HCT116 (cell line): ENCODE measurements at regions not wholly inside any gene's neighbourhood (a gene's known extent, or its start where the extent isn't known, plus 50 kb on each side); places are given as distances from the start of the nearest gene placed in this dataset.

Experiments
- ATAC-seq: fragments of 200-7000 bp; cut with Tn5 transposase; 2 replicates; pipeline ENCODE4 v1.9.1; 2020; ENCODE audit warnings: mild to moderate bottlenecking, moderate library complexity
- BruUV-seq: library from RNA; stranded (reverse); fragments of 400-500 nt; replicated peaks from 2 replicates; lab custom pipeline; 2021; lab: Mats Ljungman, UMichigan
- CTCF ChIA-PET: fragments of 300-600 bp; sonication (Branson Sonifier 250); formaldehyde crosslinking; loops from one replicate; lab custom pipeline; 2021; ENCODE audit warnings: antibody characterized with exemption; lab: Charles Lee
- POLR2A ChIA-PET: fragments of 300-600, 350-600 bp; sonication (Branson Sonifier 250); formaldehyde crosslinking; loops from one replicate; lab custom pipeline; 2021; ENCODE audit warnings: antibody characterized with exemption; lab: Charles Lee
- RAD21 ChIA-PET, 2 experiments: fragments of 300-600 bp; sonication (Branson Sonifier 250); formaldehyde crosslinking; loops; one replicate each; lab custom pipeline; 2023; ENCODE audit warnings: low total read pairs in 2 of 2; ENCODE audit not compliant: uncharacterized antibody in 2 of 2, unreplicated experiment in 2 of 2, low non-redundant PET in 1 of 2; lab: Charles Lee
- DNase-seq: peaks from one replicate; pipeline ENCODE4 v3.0.0-alpha.2; 2010; ENCODE audit warnings: low read depth, low spot score
- H2AFZ ChIP-seq: fragments of 200-600 bp; shearing (Covaris generic), sonication (generic); 2 replicates; pipeline ENCODE4 v1.6.1; 2017; ENCODE audit warnings: low read depth, mixed run types, mixed read lengths, antibody characterized with exemption, low read length; ENCODE audit not compliant: poor library complexity, severe bottlenecking
- H3K27ac ChIP-seq: 2 replicates; pipeline ENCODE4 v1.5.1; 2012; ENCODE audit warnings: low read depth, low read length
- H3K27me3 ChIP-seq: fragments of 200-600 bp; sonication (generic); 2 replicates; pipeline ENCODE4 v1.6.1; 2016; ENCODE audit warnings: mixed run types, low read length, mixed read lengths; ENCODE audit not compliant: insufficient read depth
- H3K36me3 ChIP-seq, 2 experiments: fragments of 200-500 bp in 1 of 2; fragments of 200-600 bp in 1 of 2; sonication (Bioruptor generic) in 1 of 2; sonication (generic) in 1 of 2; 2 replicates each; pipeline versions ENCODE4 v1.5.1 to v1.6.1; 2014 to 2016; ENCODE audit warnings: low read length in 2 of 2, inconsistent platforms in 1 of 2, mixed read lengths in 1 of 2, mixed run types in 1 of 2; ENCODE audit not compliant: insufficient read depth in 2 of 2, control insufficient read depth in 1 of 2
- H3K4me1 ChIP-seq, 2 experiments: fragments of 200-600 bp in 1 of 2; sonication (generic) in 1 of 2; 2 replicates each; pipeline versions ENCODE4 v1.5.1 to v1.6.1; 2012 to 2017; ENCODE audit warnings: low read length in 2 of 2, inconsistent platforms in 1 of 2, mild to moderate bottlenecking in 1 of 2, mixed read lengths in 1 of 2, mixed run types in 1 of 2, moderate library complexity in 1 of 2; ENCODE audit not compliant: insufficient read depth in 2 of 2, control insufficient read depth in 1 of 2
- H3K4me2 ChIP-seq: fragments of 200-600 bp; sonication (generic); 2 replicates; pipeline ENCODE4 v1.6.1; 2017; ENCODE audit warnings: mixed run types, low read length, mixed read lengths
- H3K4me3 ChIP-seq, 2 experiments: fragments of 200-600 bp in 1 of 2; sonication (generic) in 1 of 2; replicated peaks in 1 of 2; 2 replicates each; pipeline ENCODE4 v1.5.1; 2011 to 2016; ENCODE audit warnings: low read length in 2 of 2, control low read depth in 1 of 2, low read depth in 1 of 2, mild to moderate bottlenecking in 1 of 2, mixed read lengths in 1 of 2, mixed run types in 1 of 2
- H3K79me2 ChIP-seq: fragments of 200-600 bp; sonication (generic); 2 replicates; pipeline ENCODE4 v1.6.1; 2017; ENCODE audit warnings: mild to moderate bottlenecking, mixed run types, low read length, moderate library complexity, mixed read lengths; ENCODE audit not compliant: insufficient read depth
- H3K9ac ChIP-seq: fragments of 200-600 bp; sonication (generic); 2 replicates; pipeline ENCODE4 v1.6.1; 2016; ENCODE audit warnings: low read length, mixed read lengths
- H3K9me2 ChIP-seq: fragments of 200-600 bp; sonication (generic), shearing (Covaris generic); 2 replicates; pipeline ENCODE4 v1.6.1; 2017; ENCODE audit warnings: mixed run types, mild to moderate bottlenecking, moderate library complexity; ENCODE audit not compliant: insufficient read depth
- H3K9me3 ChIP-seq, 2 experiments: fragments of 200-500 bp in 1 of 2; fragments of 200-600 bp in 1 of 2; sonication (Bioruptor generic) in 1 of 2; sonication (generic) in 1 of 2; 2 replicates each; pipeline ENCODE4 v1.6.1; 2014 to 2017; ENCODE audit warnings: low read length in 2 of 2, mixed read lengths in 2 of 2, inconsistent platforms in 1 of 2, low read depth in 1 of 2, mild to moderate bottlenecking in 1 of 2, mixed run types in 1 of 2, moderate library complexity in 1 of 2; ENCODE audit not compliant: control insufficient read depth in 1 of 2, insufficient read depth in 1 of 2
- H4K20me1 ChIP-seq: fragments of 200-600 bp; sonication (generic), shearing (Covaris generic); 2 replicates; pipeline ENCODE4 v1.6.1; 2017; ENCODE audit warnings: mixed run types, mild to moderate bottlenecking, moderate library complexity; ENCODE audit not compliant: insufficient read depth
- CBX3 ChIP-seq: IDR thresholded peaks from 2 replicates; pipeline ENCODE4 v1.6.1; 2012; ENCODE audit warnings: low read depth
- CEBPB ChIP-seq: IDR thresholded peaks from 2 replicates; pipeline ENCODE4 v1.6.1; 2012; ENCODE audit warnings: low read depth
- EGR1 ChIP-seq: IDR thresholded peaks from 2 replicates; pipeline ENCODE4 v1.6.1; 2012; ENCODE audit warnings: low read depth
- ELF1 ChIP-seq: IDR thresholded peaks from 2 replicates; pipeline ENCODE4 v1.6.1; 2012; ENCODE audit warnings: low read depth, borderline replicate concordance
- EZH2 ChIP-seq: fragments of 200-600 bp; sonication (generic); IDR thresholded peaks from 2 replicates; pipeline ENCODE4 v1.6.1; 2017; ENCODE audit warnings: antibody characterized with exemption, mixed run types
- FOSL1 ChIP-seq: IDR thresholded peaks from 2 replicates; pipeline ENCODE4 v1.6.1; 2012; ENCODE audit warnings: low read depth
- JUND ChIP-seq: IDR thresholded peaks from 2 replicates; pipeline ENCODE4 v1.6.1; 2012
- POLR2A ChIP-seq: IDR thresholded peaks from 2 replicates; pipeline ENCODE4 v1.7.0; 2011; ENCODE audit warnings: borderline replicate concordance; ENCODE audit not compliant: insufficient read depth, insufficient read length; ENCODE audit errors: extremely low read depth
- POLR2AphosphoS5 ChIP-seq: IDR thresholded peaks from 2 replicates; pipeline ENCODE4 v1.6.1; 2011; ENCODE audit warnings: mild to moderate bottlenecking, low read depth, low read length, moderate library complexity
- SIN3A ChIP-seq: IDR thresholded peaks from 2 replicates; pipeline ENCODE4 v1.6.1; 2012; ENCODE audit warnings: low read depth
- SP1 ChIP-seq: IDR thresholded peaks from 2 replicates; pipeline ENCODE4 v1.6.1; 2012; ENCODE audit warnings: low read depth
- SRF ChIP-seq: IDR thresholded peaks from 2 replicates; pipeline ENCODE4 v1.6.1; 2012; ENCODE audit warnings: low read depth
- YY1 ChIP-seq: IDR thresholded peaks from 2 replicates; pipeline ENCODE4 v1.6.1; 2011; ENCODE audit warnings: low read length, low read depth, moderate library complexity, mild to moderate bottlenecking; ENCODE audit not compliant: insufficient replicate concordance; ENCODE audit errors: extremely low read depth
- ZFX ChIP-seq: fragments of 450-650 bp; IDR thresholded peaks from 2 replicates; pipeline ENCODE4 v1.6.1; 2017
- ZNF274 ChIP-seq: fragments of 200-500 bp; sonication (Bioruptor generic); IDR thresholded peaks from 2 replicates; pipeline ENCODE4 v1.6.1; 2014; ENCODE audit warnings: mild to moderate bottlenecking, low read depth, low read length, inconsistent platforms
- intact Hi-C: fragments of 100-400 bp; cut with micrococcal nuclease; formaldehyde crosslinking; loops from 2 replicates; pipeline ENCODE4 v1.10.0; 2022
- TF ChIP-seq, protein P1 (sequence below): IDR thresholded peaks from 2 replicates; pipeline ENCODE4 v1.6.1; 2011; ENCODE audit warnings: mild to moderate bottlenecking, low read length, moderate library complexity; ENCODE audit not compliant: insufficient replicate concordance; ENCODE audit errors: extremely low read depth
- TF ChIP-seq, protein P2 (sequence below): IDR thresholded peaks from 2 replicates; pipeline ENCODE4 v1.6.1; 2012; ENCODE audit warnings: low read depth
- TF ChIP-seq, protein P3 (sequence below): IDR thresholded peaks from 2 replicates; pipeline ENCODE4 v1.6.1; 2012
- TF ChIP-seq, protein P4 (sequence below), 3 experiments: fragments of 200-600 bp in 1 of 3; sonication (generic) in 1 of 3; IDR thresholded peaks in 2 of 3; conservative IDR thresholded peaks in 1 of 3; 2 replicates each; pipeline ENCODE4 v1.5.1; 2012 to 2017; ENCODE audit warnings: low read depth in 2 of 3, low read length in 2 of 3, antibody characterized with exemption in 1 of 3, borderline replicate concordance in 1 of 3, control low read depth in 1 of 3, mild to moderate bottlenecking in 1 of 3, mixed read lengths in 1 of 3, mixed run types in 1 of 3, moderate library complexity in 1 of 3; ENCODE audit not compliant: insufficient read depth in 1 of 3
- TF ChIP-seq, protein P5 (sequence below): IDR thresholded peaks from 2 replicates; pipeline ENCODE4 v1.6.1; 2012

DNA sequence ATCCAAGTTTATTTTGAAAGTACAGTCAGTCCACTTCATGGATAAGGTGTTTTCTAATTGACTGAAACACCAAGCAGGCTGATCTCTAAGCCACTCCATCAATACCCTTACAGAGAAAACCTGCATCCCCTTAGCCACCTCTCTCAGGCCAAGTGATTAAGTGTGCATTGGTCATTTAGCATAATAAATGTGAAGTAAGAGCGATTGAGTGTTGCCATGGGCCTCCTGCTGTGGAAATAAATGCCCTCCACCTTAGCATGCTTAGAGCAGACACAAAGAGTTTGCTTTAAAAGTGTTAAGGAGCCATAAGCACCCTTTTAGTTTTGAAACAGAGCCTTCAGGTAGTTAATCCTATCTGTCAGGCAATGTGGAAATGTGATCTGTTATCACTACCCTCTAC, 386.5 kb downstream of the GPAT3 start:
- Histone ChIP-seq H3K27ac (no peak overlapping the region), H3K9ac (no peak overlapping the region), H3K9me2 (no peaks in the 10 kb centered on the region), H3K4me1 (no peaks in the 10 kb centered on the region), H3K79me2 (no peaks in the 10 kb centered on the region), H3K36me3 (no peaks in the 10 kb centered on the region), H4K20me1 (no peaks in the 10 kb centered on the region), H3K9me3 (no peaks in the 10 kb centered on the region), H3K4me2 (no peak overlapping the region), H2AFZ (no peak overlapping the region), H3K4me3 (no peak overlapping the region), H3K27me3 (no peaks in the 10 kb centered on the region)
- ChIA-PET RAD21 (no interaction called here), CTCF (no interaction called here), POLR2A (no interaction called here)
- intact Hi-C loops = no loop called here
- TF ChIP-seq CBX3 (no peak), ZFX (no peak), EZH2 (no peak), FOSL1 (no peak), POLR2AphosphoS5 (no peak), EGR1 (no peak), YY1 (no peak), JUND (no peak), SIN3A (no peak), SRF (no peak), ELF1 (no peak), CEBPB (no peak), ZNF274 (no peak), POLR2A (no peak), SP1 (no peak)
- TF ChIP-seq, protein P1, sequence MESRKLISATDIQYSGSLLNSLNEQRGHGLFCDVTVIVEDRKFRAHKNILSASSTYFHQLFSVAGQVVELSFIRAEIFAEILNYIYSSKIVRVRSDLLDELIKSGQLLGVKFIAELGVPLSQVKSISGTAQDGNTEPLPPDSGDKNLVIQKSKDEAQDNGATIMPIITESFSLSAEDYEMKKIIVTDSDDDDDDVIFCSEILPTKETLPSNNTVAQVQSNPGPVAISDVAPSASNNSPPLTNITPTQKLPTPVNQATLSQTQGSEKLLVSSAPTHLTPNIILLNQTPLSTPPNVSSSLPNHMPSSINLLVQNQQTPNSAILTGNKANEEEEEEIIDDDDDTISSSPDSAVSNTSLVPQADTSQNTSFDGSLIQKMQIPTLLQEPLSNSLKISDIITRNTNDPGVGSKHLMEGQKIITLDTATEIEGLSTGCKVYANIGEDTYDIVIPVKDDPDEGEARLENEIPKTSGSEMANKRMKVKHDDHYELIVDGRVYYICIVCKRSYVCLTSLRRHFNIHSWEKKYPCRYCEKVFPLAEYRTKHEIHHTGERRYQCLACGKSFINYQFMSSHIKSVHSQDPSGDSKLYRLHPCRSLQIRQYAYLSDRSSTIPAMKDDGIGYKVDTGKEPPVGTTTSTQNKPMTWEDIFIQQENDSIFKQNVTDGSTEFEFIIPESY = no peak
- TF ChIP-seq, protein P2, sequence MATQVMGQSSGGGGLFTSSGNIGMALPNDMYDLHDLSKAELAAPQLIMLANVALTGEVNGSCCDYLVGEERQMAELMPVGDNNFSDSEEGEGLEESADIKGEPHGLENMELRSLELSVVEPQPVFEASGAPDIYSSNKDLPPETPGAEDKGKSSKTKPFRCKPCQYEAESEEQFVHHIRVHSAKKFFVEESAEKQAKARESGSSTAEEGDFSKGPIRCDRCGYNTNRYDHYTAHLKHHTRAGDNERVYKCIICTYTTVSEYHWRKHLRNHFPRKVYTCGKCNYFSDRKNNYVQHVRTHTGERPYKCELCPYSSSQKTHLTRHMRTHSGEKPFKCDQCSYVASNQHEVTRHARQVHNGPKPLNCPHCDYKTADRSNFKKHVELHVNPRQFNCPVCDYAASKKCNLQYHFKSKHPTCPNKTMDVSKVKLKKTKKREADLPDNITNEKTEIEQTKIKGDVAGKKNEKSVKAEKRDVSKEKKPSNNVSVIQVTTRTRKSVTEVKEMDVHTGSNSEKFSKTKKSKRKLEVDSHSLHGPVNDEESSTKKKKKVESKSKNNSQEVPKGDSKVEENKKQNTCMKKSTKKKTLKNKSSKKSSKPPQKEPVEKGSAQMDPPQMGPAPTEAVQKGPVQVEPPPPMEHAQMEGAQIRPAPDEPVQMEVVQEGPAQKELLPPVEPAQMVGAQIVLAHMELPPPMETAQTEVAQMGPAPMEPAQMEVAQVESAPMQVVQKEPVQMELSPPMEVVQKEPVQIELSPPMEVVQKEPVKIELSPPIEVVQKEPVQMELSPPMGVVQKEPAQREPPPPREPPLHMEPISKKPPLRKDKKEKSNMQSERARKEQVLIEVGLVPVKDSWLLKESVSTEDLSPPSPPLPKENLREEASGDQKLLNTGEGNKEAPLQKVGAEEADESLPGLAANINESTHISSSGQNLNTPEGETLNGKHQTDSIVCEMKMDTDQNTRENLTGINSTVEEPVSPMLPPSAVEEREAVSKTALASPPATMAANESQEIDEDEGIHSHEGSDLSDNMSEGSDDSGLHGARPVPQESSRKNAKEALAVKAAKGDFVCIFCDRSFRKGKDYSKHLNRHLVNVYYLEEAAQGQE = no peak
- TF ChIP-seq, protein P3, sequence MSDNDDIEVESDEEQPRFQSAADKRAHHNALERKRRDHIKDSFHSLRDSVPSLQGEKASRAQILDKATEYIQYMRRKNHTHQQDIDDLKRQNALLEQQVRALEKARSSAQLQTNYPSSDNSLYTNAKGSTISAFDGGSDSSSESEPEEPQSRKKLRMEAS = no peak
- TF ChIP-seq, protein P4, sequence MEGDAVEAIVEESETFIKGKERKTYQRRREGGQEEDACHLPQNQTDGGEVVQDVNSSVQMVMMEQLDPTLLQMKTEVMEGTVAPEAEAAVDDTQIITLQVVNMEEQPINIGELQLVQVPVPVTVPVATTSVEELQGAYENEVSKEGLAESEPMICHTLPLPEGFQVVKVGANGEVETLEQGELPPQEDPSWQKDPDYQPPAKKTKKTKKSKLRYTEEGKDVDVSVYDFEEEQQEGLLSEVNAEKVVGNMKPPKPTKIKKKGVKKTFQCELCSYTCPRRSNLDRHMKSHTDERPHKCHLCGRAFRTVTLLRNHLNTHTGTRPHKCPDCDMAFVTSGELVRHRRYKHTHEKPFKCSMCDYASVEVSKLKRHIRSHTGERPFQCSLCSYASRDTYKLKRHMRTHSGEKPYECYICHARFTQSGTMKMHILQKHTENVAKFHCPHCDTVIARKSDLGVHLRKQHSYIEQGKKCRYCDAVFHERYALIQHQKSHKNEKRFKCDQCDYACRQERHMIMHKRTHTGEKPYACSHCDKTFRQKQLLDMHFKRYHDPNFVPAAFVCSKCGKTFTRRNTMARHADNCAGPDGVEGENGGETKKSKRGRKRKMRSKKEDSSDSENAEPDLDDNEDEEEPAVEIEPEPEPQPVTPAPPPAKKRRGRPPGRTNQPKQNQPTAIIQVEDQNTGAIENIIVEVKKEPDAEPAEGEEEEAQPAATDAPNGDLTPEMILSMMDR (IDR thresholded peaks at IDR 0.05 in 2 of 3, conservative IDR thresholded peaks at IDR 0.05 in 1 of 3; ENCODE audit: borderline replicate concordance in 1 of 3, insufficient read depth in 1 of 3, low read depth in 2 of 3, low read length in 2 of 3) = no peak
- TF ChIP-seq, protein P5, sequence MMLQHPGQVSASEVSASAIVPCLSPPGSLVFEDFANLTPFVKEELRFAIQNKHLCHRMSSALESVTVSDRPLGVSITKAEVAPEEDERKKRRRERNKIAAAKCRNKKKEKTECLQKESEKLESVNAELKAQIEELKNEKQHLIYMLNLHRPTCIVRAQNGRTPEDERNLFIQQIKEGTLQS = no peak
- DNase-seq = no peak
- no TSS peak for BruUV-seq
- ATAC-seq = no peak
